ENCODE measurements at regions not wholly inside any gene's neighbourhood (a gene's known extent, or its start where the extent isn't known, plus 50 kb on each side); places are given as distances from the start of the nearest gene placed in this dataset.
"Not testable (repeated sequence)": the region's sequence is repeated elsewhere in the genome, so short reads cannot be mapped to it uniquely, and the experiment has no call there.

GRCh38 chr17:54282886-54283285 is 460.2 kb downstream of the KIF2B start:
- DNase-seq (ENCODE audit: low spot score) (no peak), ATAC-seq (ENCODE audit: low FRiP score) (no peak)
- TF ChIP-seq CTCF (IDR thresholded peaks at IDR 0.05), result no peak

GRCh38 chr17:54307351-54307750 is 484.6 kb downstream of the KIF2B start:
- ATAC-seq (ENCODE audit: low FRiP score), result no peak
- TF ChIP-seq CTCF (IDR thresholded peaks at IDR 0.05), result no peak
- DNase-seq (ENCODE audit: low spot score), result no peak

- no peak for DNase-seq (ENCODE audit: low spot score)
- no peak for ATAC-seq (ENCODE audit: low FRiP score)
- TF ChIP-seq CTCF (IDR thresholded peaks at IDR 0.05), result no peak
Observed at GRCh38 chr17:54324813-54325212, 502.1 kb downstream of the KIF2B start.

- ATAC-seq (ENCODE audit: low FRiP score), result no peak
- TF ChIP-seq CTCF (IDR thresholded peaks at IDR 0.05), result no peak
- DNase-seq (ENCODE audit: low spot score), result no peak
Observed at GRCh38 chr17:54339731-54340130, 517.0 kb downstream of the KIF2B start.

GRCh38 chr17:54347495-54347894 is 524.8 kb downstream of the KIF2B start:
- no peak for DNase-seq (ENCODE audit: low spot score)

GRCh38 chr17:54348234-54348633 is 525.5 kb downstream of the KIF2B start:
- ATAC-seq (ENCODE audit: low FRiP score), result no peak
- no peak for TF ChIP-seq CTCF (IDR thresholded peaks at IDR 0.05)
- no peak for DNase-seq (ENCODE audit: low spot score)

More at GRCh38 chr17:54347495-54347894, 524.8 kb downstream of the KIF2B start:
- no peak for TF ChIP-seq CTCF (IDR thresholded peaks at IDR 0.05)
- no peak for ATAC-seq (ENCODE audit: low FRiP score)

GRCh38 chr17:54353789-54354525 is 531.2 kb downstream of the KIF2B start:
- TF ChIP-seq CTCF (IDR thresholded peaks at IDR 0.05), result no peak
- DNase-seq (ENCODE audit: low spot score) (no peak), ATAC-seq (ENCODE audit: low FRiP score) (no peak)

- DNase-seq (ENCODE audit: low spot score); ATAC-seq (ENCODE audit: low FRiP score): not testable (repeated sequence)
Observed at GRCh38 chr17:54361073-54361472, 538.3 kb downstream of the KIF2B start.

All from omental fat pad (tissue), 3 donors.